OCI-LY7 (cell line): ENCODE measurements at regions not wholly inside any gene's neighbourhood (a gene's known extent, or its start where the extent isn't known, plus 50 kb on each side); places are given as distances from the start of the nearest gene placed in this dataset.

Experiments used
- CTCF ChIP-seq: fragments of 200-600 bp; sonication (generic); conservative IDR thresholded peaks from 2 replicates; pipeline ENCODE4 v1.5.1; 2014; ENCODE audit warnings: mild to moderate bottlenecking, antibody characterized with exemption, low read length, moderate library complexity, mixed read lengths
- EZH2phosphoT487 ChIP-seq: fragments of 200-600 bp; sonication (generic); IDR thresholded peaks from 2 replicates; pipeline ENCODE4 v1.6.1; 2018; ENCODE audit warnings: low read depth, borderline replicate concordance, mild to moderate bottlenecking, mixed run types, antibody characterized with exemption, low read length, moderate library complexity, mixed read lengths

GRCh38 chr13:67763984-67764383, 533.8 kb upstream of the PCDH9 start:
- TF ChIP-seq CTCF = no peak
- TF ChIP-seq EZH2phosphoT487 = no peak
